HL-60 (cell line): ENCODE measurements at regions not wholly inside any gene's neighbourhood (a gene's known extent, or its start where the extent isn't known, plus 50 kb on each side); places are given as distances from the start of the nearest gene placed in this dataset.

Experiments used
- CTCF ChIP-seq: IDR thresholded peaks from one replicate; pipeline ENCODE4 v1.5.1; 2011; ENCODE audit warnings: low read length, control low read depth, inconsistent platforms; ENCODE audit not compliant: insufficient read depth
- POLR2AphosphoS5 ChIP-seq: IDR thresholded peaks from 2 replicates; pipeline ENCODE4 v1.6.1; 2012; ENCODE audit warnings: low read depth
- TF ChIP-seq, protein P1 (sequence below): IDR thresholded peaks from 2 replicates; pipeline ENCODE4 v1.6.1; 2012; ENCODE audit warnings: low read depth; ENCODE audit not compliant: insufficient replicate concordance

DNA sequence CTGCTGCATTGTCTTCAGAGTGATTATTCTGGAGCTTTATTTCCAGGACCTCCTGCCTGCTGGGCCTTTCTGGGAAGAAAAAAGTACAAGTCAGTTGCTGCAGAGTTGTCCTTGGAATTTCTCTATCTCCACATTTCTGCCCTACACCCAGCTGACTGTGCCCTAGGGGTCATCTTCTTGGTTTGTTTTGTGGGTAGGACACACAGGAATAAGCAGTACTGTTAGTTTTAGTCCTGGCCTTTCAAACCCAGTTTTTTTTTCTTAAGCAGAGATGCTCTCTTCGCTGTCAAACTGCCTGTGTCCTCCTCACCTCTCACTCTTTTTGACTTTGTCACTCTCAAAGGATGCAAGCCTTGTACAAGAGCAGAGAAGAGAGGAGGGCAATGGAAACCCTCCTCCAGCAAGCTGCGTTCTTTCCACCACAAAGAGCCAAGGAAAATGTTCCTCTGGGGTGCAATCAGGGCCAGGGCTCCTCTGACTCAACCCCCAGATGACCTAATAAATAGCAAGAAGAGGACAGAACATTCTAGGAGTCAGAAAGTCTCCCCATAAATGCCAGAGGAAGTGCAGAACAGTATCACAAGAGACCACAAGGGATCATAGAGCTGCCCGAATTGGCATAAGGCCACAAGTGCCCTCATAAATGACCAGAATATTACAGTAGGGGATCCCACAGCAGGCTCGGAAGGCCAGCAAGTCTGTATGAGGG is 186.2 kb downstream of the RCHY1 start:
- TF ChIP-seq CTCF = no peak
- no peak for TF ChIP-seq POLR2AphosphoS5
- TF ChIP-seq, protein P1, sequence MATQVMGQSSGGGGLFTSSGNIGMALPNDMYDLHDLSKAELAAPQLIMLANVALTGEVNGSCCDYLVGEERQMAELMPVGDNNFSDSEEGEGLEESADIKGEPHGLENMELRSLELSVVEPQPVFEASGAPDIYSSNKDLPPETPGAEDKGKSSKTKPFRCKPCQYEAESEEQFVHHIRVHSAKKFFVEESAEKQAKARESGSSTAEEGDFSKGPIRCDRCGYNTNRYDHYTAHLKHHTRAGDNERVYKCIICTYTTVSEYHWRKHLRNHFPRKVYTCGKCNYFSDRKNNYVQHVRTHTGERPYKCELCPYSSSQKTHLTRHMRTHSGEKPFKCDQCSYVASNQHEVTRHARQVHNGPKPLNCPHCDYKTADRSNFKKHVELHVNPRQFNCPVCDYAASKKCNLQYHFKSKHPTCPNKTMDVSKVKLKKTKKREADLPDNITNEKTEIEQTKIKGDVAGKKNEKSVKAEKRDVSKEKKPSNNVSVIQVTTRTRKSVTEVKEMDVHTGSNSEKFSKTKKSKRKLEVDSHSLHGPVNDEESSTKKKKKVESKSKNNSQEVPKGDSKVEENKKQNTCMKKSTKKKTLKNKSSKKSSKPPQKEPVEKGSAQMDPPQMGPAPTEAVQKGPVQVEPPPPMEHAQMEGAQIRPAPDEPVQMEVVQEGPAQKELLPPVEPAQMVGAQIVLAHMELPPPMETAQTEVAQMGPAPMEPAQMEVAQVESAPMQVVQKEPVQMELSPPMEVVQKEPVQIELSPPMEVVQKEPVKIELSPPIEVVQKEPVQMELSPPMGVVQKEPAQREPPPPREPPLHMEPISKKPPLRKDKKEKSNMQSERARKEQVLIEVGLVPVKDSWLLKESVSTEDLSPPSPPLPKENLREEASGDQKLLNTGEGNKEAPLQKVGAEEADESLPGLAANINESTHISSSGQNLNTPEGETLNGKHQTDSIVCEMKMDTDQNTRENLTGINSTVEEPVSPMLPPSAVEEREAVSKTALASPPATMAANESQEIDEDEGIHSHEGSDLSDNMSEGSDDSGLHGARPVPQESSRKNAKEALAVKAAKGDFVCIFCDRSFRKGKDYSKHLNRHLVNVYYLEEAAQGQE = no peak
